PC-9 (cell line): ENCODE measurements at regions not wholly inside any gene's neighbourhood (a gene's known extent, or its start where the extent isn't known, plus 50 kb on each side); places are given as distances from the start of the nearest gene placed in this dataset.

Experiments used
- EZH2 ChIP-seq: fragments of 200-600 bp; sonication (generic); IDR thresholded peaks from 2 replicates; pipeline ENCODE4 v1.8.0; 2017; ENCODE audit warnings: antibody characterized with exemption, low read depth
- TF ChIP-seq, protein P1 (sequence below): fragments of 200-600 bp; sonication (generic); conservative IDR thresholded peaks from 2 replicates; pipeline ENCODE4 v1.6.1; 2017; ENCODE audit warnings: mixed run types, antibody characterized with exemption, mild to moderate bottlenecking, moderate library complexity

DNA sequence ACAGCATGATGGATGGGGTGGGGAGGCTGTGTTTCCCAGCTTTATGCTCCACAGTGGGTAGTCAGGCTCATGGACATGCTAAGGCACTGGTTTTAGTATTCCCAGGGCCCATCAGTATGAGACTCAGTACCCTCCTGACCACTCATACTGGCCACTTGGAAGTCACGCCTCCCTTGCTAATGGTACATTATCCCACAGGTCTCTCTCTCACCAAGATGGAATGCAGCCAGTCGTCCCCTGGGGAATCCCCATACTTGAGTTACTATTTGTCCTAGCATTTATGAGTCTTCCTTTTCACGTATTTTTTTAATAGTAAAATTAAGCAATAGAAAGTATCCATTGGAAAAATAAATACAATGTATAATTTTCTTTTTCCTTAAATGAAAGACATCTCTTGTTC, 80.6 kb upstream of the TBX20 start:
- TF ChIP-seq EZH2 = no peak
- TF ChIP-seq, protein P1, sequence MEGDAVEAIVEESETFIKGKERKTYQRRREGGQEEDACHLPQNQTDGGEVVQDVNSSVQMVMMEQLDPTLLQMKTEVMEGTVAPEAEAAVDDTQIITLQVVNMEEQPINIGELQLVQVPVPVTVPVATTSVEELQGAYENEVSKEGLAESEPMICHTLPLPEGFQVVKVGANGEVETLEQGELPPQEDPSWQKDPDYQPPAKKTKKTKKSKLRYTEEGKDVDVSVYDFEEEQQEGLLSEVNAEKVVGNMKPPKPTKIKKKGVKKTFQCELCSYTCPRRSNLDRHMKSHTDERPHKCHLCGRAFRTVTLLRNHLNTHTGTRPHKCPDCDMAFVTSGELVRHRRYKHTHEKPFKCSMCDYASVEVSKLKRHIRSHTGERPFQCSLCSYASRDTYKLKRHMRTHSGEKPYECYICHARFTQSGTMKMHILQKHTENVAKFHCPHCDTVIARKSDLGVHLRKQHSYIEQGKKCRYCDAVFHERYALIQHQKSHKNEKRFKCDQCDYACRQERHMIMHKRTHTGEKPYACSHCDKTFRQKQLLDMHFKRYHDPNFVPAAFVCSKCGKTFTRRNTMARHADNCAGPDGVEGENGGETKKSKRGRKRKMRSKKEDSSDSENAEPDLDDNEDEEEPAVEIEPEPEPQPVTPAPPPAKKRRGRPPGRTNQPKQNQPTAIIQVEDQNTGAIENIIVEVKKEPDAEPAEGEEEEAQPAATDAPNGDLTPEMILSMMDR = no peak
